HCEC 1CT (cell line): ENCODE measurements at regions not wholly inside any gene's neighbourhood (a gene's known extent, or its start where the extent isn't known, plus 50 kb on each side); places are given as distances from the start of the nearest gene placed in this dataset.

Experiments
- DNase-seq: peaks from one replicate; pipeline ENCODE4 v3.0.0-alpha.2; 2017

DNA sequence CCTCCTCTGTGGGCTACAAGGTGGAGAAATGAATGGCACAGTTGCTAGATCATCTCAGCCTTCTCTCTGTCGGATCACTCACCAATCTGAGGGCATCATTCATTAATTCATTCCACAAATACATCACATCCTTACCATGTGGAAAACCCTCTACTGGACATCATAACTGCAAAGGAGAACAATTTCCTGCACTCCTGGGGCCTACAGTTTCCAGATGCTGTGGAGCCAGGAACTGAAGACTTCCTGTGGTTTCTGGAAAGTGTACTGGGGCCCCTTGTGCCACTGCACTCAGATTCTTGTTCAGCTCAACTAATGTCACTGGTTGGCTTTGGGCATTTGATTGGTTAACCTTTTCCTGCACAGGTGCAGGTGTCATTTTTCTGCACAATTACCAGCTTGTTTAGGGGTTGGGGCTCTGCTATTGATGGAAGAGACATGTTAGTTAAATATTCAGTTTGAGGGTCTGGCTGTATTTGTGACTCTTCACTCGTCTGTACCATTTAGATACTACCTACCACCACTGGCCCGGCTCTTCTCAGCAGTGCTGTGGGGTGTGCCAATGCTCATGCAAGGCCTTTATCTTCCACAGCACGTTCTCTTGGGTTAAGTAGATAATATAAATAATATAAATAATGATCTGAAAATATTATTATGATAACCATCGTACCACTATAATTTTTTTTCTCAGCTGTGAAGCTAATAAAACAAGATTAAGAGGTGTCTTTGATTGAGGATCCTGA, 427.3 kb downstream of the TSN start:
- no peak for DNase-seq

DNA sequence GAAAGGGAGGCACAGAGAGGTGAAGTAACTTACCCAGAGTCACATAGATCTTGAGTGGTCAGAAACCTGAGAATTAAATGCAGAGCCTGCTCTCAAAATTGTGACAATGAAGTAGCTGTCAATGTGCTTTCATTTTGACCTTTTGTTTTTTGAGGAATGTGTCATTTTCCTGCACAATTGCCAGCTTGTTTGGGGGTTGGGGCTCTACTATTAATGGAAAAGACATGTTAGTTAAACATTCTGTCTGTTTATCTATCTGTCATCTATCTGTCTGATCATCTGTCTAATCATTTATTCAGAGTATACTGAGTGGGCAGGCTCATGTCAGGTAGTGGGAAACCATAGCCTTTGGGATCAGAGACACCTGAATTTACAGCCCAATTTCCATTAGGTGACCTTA, 428.4 kb downstream of the TSN start:
- no peak for DNase-seq

DNA sequence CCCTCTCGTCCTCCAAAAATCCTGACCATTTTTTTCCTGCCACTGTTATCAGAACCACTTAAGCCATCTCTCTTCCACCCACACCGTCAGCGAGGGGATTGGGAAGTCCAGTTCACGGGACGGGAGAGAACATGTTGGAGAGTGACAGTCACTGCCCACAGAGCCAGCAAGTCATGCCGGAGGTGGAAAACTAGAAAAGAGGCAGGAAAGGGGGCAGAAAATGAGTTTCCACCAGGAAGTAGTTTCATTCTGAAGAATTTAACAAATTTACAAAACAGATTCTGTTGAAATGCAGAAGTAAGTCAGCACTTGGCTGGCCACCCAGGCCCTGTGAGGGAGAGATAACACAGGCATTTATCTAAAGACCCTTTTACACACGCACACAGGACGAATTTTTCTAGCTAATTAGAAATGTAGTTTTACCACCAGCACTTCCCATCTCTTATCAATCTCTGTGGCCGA, 431.3 kb downstream of the TSN start:
- no peak for DNase-seq

DNA sequence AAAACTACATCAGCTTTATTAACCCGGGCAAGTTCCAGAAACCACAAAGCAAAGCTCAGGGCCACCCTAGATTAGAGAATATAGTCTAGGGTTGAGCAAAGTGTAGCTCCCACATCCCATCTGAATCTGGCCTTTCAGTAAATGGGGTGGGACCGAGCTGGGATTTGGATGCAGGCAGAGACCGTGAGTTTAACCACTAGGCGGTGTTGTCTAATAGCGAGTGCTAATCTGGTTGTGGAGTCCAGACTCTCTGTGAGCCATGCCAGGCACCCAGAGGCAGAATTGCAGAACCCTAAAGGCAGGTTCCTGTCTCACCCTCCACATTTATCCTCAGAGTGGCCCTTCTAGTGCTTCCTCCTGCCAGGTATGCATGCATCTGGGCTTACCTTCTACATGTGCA, 435.9 kb downstream of the TSN start:
- DNase-seq = no peak

DNA sequence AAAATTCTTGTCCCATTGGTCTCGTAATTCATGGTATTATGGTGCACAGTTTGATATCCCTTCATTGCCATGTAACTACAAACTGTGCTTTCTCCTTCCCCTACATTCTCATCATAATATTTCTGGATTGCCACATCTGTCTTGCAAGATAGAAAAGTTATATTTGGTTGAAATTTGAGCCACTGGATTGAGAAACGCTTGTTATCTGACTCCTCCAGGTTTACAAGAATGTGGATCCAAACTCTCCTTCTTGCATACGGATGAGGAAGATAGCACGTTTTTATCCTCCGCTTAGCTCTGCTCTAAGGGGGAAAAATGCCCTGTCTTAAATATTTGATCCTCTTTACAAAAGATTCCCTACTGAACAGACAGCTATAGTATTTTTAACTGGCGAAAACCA, 438.2 kb downstream of the TSN start:
- no peak for DNase-seq

DNA sequence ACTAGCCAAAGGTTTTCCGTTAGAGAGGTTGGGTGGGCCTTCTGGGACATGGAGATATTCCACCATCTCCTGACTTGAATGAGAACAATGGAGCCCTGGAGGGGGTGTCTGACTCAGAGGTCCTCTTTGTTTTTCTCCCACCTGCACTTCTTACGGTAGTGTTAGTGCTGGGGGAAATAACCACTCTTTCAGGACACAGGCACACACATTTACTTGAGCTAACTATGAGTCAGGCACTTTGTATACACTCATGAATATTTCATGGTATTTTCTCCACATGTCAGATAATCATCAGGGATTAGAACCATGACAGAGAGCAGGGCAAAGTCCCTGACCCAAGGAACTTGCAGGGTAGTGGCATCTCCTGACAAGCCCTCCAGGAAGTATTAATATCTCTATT, 439.1 kb downstream of the TSN start:
- DNase-seq = no peak

DNA sequence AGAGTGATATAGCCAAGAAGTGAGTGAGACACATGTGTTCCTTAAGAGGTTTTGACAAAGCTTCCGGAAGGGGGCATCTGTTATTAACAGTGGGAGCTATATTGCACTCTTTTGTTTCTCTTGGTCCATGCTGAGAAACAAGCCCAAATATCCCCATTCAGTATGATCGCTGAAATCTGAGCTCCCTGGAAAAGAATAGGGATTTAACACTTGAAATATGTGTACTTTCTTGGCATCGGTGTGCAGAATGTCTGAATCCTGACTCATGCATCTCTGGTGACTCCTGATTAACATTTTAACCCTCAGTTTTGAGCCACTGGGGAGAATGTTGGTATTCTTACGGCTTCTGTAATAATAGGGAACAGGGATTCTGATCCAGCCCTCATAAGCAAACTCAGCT, 448.1 kb downstream of the TSN start:
- no peak for DNase-seq

DNA sequence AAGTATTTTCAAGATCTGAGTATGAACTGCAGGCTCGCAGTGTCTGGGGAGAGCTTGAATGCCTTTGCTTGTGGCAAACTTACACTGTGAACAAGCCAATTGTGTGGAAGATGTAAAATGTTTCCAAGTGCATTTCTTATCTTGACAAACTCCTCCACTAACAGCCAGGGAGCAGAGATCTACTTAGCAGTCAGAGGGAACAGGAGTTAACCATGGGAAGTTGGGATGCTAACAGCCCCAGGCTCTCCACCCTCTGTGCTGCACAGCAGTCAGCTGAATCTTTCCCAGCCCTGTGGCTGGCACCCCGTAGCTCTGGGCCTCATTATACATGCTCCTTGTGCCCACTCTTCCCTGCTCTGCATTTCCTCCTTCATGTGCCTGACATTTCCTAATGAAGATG, 450.2 kb downstream of the TSN start:
- DNase-seq = no peak

DNA sequence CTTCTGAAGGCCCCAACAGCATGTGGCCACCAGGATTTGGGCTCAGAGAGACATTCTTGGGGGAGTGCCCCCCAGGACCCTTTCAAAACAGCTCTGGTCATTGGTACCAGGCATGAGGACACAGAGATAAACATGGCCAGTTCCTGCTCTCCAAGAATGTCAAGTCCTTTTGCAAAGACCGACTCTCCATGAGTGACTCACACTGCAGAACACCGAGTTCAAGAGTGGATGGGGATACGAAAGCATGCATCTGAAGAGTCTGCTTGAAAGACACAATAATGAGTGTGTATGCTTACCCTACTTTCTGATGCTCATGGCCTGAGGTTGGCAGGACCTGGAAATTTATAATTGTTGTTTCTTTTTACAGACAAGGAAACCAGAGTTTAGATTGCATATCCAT, 450.6 kb downstream of the TSN start:
- no peak for DNase-seq

DNA sequence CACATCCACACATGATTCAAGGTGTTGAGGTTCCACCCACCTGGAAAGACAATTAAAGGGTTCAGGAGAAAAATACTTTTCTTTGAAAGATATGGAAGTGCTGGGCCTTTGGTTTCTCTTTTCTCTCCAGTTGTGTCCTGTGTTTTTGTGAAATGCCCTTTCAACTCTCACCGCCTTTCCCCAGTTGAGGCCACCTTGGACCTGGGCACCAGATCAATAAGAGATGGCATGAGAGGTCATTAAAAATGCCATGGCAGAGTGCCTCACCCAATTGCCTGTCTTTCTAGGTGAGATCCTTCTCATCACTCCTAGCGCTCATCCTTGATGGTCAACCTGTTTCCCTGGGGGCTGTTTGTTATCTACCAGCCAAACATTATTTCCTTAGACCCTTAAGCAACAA, 453.9 kb downstream of the TSN start:
- no peak for DNase-seq

DNA sequence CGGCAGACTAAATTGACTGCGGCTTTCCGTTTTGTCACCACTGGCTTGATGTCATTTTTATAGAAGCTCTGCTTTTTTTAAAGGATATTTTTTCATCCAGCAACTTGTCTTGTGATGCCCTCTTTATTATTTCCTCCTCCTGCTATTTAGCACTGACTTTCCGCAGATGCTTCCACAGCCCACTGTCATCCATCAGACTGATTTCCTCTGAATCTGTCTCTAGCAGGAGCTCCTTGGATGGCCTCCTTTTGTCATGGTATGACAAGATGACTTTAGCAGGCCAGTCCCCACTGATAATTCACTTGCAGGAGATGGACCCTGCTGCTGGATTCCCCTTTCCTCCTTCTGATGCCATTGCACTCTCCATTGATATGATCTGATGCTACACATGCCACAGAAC, 454.6 kb downstream of the TSN start:
- DNase-seq = no peak

DNA sequence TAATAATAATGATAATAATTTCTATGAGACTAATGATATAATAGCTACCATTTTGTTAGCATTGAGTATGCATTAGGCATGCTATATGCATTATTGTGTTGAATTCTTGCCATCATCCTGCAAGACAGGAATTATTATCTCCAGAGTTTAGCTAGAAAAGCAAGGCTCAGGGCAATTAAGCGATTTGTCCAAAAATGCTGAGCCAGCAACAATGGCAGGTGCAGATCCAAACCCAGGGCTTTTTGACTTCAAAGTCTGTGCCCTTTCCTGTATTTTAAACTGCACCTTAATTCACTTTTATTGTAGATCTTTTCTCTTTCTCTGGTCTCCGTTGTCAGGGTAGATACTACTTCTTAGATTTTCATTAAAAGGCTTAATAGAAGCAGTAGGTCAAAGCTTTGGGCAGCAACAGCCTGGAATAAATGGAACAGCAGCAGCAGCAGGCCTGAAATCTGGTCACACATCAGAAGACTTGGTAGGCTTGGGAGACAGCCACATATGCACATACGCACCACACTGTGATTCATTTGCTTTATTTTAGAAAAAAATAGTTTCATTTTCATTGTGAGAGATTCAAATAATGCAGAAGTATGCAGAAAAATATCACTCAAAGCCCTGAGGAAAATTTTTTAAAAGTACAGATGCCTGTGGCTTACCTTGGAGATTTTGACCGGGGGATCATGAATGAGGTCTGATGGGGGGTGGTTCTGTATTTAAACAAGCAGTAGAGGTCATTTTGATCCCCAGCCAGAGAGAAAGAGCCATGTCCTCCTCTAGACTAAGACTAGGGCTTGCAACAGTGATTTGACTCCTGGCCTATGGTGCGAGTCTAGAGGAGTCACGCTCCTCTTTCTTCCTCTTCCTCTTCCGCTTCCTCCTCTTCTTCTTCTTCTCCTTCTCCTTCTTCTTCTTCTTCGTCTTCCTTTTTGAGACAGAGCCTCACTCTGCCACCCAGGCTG, 455.7 kb downstream of the TSN start:
- DNase-seq = no peak

DNA sequence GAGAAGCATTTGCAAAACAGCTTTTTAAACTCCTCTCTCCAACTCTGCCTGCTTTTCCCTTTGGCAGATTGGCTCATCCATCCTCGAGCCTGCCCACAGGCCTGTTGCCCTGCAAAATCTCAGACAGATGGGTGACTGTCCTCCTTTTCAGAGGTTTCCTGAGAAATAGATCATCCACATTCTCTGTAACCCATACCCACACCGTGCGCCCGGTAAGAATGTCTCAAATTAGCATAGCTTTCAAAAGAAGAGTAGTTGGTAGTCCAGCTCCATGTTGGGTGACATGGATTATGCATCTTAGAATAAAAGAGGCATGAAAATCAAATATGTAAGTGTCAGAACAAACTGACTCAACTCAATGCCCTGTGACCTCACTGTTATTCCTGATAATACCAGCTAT, 457.9 kb downstream of the TSN start:
- DNase-seq = no peak

DNA sequence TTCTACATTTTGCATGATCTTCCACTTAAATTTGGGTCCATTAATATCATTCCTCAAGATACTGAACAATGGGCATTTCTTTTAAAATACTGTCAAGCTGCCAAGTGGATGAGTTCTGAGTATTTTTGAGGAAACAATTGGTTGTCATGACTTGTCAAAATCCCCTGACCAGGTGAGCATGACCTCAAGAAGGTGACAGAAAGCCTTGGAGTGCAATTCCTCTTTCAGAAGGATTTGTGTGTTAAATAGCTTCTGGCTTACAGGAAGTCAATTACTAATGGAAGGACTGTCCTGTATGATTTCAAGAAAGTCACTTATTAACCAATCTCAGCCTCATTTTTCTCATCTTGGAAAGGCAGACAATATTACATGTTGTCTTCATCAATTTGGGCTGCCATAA, 460.6 kb downstream of the TSN start:
- DNase-seq = no peak

DNA sequence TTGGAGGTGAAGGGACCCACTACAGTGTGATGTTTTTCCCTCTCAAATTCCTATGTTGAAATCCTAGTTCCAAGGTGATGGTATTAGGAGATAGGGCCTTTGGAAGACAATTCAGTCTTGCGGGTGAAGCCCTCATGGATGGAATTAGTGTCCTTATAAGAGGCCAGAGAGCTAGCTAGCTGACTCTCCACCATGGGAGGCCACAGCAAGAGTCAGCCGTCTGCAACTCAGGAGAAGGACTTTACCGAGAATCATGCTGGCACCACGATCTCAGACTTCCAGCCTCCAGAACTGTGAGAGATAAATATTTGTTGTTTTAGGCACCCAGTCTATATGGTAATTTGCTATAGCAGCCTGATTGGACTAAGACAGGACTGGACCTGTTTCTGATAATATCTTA, 461.4 kb downstream of the TSN start:
- no peak for DNase-seq

DNA sequence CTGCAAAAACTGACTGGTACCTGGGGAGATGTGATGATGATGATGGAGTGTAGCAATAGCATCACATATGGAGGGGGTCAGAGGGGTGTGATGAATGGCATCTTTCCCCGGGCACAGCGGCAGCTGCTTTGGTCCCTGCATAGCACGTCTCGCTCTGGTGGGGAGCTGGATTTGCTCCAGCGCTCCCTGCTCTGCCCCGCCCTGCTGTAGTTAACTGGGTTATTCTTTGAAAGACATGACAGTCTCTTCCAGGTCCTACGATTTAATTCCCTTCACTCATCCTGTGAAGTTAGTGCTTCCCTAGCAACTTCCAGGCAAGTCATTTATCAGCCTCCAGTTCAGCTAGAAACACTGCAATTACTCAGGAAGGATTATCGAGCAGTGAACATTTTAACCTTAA, 463.1 kb downstream of the TSN start:
- DNase-seq = no peak

DNA sequence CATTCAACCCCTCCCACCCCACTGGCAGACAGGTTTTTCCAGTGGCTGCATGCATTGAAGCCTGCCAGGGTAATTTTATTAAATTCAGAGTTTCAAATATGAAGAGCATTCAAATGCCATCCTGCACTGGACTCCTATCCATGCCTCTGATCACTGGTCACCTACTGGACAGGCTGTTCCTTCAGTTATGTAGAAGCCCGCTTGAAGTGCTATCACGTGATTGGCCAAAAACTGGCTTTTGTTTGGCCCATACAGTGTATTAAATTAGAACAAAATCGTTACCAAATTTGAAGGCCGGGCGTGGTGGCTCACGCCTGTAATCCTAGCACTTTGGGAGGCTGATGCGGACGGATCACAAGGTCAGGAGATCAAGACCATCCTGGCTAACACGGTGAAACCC, 464.1 kb downstream of the TSN start:
- no peak for DNase-seq

DNA sequence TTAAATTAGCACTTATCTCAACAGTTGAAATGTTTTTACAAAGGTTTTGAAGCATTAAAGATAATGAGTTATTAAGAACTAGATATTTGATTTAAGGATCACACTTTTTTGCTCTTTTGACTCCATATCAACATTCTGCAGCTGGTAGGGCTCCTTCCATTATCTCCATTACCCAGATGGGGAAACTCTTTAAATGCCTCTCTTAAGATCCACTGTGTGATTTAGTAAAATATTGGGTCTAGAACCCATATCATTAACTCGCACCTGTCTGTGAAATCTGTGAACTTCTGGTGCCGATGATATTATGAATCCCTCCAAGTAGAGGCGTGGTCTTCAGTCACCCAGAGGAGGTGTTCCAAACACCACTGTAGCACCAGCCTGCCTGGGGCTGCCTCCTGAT, 466.2 kb downstream of the TSN start:
- no peak for DNase-seq

DNA sequence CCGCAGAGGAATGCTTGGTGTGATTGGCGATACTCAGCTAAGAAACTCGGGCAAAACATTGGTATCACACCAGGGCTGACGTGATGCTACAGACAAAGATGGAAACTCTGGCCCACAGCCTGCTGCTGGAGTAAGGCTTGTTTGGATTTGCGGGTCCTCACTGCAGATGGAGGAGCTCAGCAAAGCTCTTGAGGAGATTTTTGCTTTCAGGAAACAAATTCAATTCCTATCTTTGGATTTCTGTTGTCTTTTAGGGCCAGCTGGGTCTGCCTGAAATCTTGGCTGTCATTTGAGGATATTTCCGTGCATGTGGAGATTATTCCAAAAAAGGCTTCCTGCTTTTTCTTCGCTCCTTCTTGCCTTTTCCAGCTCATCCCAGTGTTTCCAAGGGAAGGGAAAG, 475.8 kb downstream of the TSN start:
- no peak for DNase-seq

DNA sequence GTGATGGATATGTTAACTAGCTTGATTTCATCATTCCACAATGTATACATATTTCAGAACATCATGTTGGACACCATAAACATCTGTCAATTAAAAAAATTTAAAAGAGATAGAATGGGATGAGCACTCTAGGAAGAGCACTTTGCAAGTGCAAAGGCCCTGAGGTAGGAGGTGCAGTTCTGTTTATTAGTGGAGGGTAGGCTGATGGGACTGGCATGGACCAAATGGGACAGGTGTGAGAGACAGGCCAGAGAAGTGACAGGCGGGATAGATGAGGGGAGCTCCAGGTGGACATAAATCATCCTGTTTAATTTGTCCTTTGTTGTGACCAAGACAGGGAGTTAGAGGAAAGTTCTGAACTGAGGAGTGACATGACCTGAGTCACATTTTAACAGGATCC, 477.9 kb downstream of the TSN start:
- DNase-seq = no peak

DNA sequence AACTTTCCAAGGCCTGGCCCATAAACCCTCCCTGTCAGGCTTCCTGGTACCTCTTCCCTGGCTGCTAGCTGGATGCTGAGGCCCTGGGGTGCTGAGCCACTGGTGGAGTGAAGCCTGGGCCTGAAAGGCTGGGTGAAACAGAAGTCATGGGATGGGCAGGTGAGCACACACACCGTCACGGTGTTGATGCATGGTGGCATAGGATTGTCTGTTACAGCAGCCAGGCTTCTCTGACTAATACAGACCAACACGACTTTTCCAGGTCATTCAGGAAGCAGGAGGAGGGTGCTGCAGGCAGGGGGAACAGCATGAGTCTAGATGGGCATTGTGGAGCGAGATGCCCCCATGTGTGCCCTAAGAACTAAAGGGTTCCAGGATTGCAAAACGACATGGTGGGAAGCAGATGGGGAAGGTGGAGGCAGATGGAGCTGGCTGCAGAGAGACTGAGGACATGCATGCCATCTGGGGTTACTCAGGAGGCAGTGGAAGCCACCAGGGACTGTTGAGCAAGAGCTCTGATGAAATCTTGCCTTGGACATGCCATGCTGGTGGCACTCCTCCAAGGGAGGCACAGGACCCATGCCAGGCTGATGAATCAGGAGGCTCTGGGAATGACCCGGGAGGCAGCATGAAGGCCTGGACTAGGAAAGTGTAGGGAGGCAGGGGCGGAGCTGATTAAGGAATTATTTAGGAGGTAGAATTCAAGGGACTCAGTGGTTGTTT, 480.9 kb downstream of the TSN start:
- DNase-seq = no peak

DNA sequence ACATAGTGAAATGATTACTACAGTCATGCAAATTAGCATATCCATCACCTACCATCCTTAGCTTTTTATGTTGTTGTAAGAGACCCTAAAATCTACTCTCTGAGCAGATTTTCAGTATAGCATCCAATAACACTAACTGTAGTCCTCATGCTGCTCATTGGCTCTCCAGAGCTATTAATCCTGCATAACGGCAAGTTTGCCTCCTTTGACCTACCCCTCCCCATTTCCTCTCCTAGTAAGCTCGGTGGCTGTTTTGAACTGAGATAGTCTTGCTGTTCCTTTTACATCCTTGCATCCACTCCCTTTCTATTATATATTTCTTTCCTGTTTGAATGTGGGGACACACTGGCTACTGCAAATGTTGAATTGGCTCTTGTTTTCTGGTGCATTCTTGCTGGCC, 481.5 kb downstream of the TSN start:
- no peak for DNase-seq

DNA sequence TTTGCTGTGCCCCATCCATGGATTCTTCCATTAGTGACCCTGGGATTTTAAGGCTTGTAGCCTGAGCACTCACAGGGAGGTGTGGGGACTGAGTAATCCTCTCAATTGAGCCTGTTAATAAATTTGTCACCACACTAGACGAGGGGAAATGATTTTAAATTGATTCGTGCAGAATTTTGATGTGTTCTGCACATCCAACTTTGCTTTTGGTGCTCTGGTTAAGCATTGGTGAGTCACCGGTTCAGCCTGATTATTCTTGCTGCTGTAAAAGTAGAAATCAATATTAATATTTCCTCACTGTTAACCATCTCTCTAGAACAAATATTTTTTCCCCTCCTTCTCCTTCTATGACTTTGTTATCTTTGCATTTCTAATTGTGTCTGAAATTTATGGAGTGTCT, 482.0 kb downstream of the TSN start:
- DNase-seq = no peak
